HFFc6 (cell line): ENCODE measurements at regions not wholly inside any gene's neighbourhood (a gene's known extent, or its start where the extent isn't known, plus 50 kb on each side); places are given as distances from the start of the nearest gene placed in this dataset.

Experiments used
- DNase-seq: peaks from one replicate; pipeline ENCODE4 v3.0.0-alpha.2; 2018
- H3K27ac Mint-ChIP-seq: 2 replicates; pipeline ENCODE4 v1.8.0; 2020; ENCODE audit warnings: mild to moderate bottlenecking, mixed read lengths
- H3K27me3 Mint-ChIP-seq: 2 replicates; pipeline ENCODE4 v1.8.0; 2021; ENCODE audit warnings: mild to moderate bottlenecking, moderate library complexity, mixed read lengths; ENCODE audit not compliant: insufficient read depth
- H3K36me3 Mint-ChIP-seq: 2 replicates; pipeline ENCODE4 v1.8.0; 2021; ENCODE audit warnings: low read depth, mixed read lengths
- H3K4me1 Mint-ChIP-seq: 2 replicates; pipeline ENCODE4 v1.8.0; 2020; ENCODE audit warnings: low read depth, mixed read lengths
- H3K4me3 Mint-ChIP-seq: 2 replicates; pipeline ENCODE4 v1.8.0; 2020; ENCODE audit warnings: mild to moderate bottlenecking, moderate library complexity, mixed read lengths
- H3K9me3 Mint-ChIP-seq: 2 replicates; pipeline ENCODE4 v1.8.0; 2020; ENCODE audit warnings: mild to moderate bottlenecking, mixed read lengths
- CTCF ChIP-seq: fragments of 200-600 bp; sonication (generic); IDR thresholded peaks from 2 replicates; pipeline ENCODE4 v1.5.0; 2021; ENCODE audit warnings: antibody characterized with exemption, mild to moderate bottlenecking

GRCh38 chr9:129514891-129515290 is 106.0 kb downstream of the C9orf50 start:
- Mint-ChIP-seq H3K27ac (no peak overlapping the region), H3K36me3 (peaks cover 37% of the 10 kb centered on the region), H3K27me3 (peaks cover 10% of the 10 kb centered on the region; the same call in 1 of the 2 replicates), H3K9me3 (peaks cover 67% of the 10 kb centered on the region), H3K4me1 (no peaks in the 10 kb centered on the region), H3K4me3 (no peak overlapping the region)
- TF ChIP-seq CTCF = no peak
- no peak for DNase-seq

- Mint-ChIP-seq H3K4me3 (no peak overlapping the region), H3K36me3 (peaks cover 41% of the 10 kb centered on the region), H3K9me3 (peaks cover 71% of the 10 kb centered on the region), H3K27ac (no peak overlapping the region), H3K27me3 (peaks cover 10% of the 10 kb centered on the region; the same call in 1 of the 2 replicates), H3K4me1 (peaks cover 4% of the 10 kb centered on the region)
- no peak for TF ChIP-seq CTCF
- DNase-seq = no peak
Observed at GRCh38 chr9:129514497-129514867, 106.4 kb downstream of the C9orf50 start.

- Mint-ChIP-seq H3K27ac (no peak overlapping the region), H3K4me3 (no peak overlapping the region), H3K27me3 (peaks cover 10% of the 10 kb centered on the region; the same call in 1 of the 2 replicates), H3K4me1 (peaks cover 9% of the 10 kb centered on the region), H3K9me3 (peaks cover 75% of the 10 kb centered on the region), H3K36me3 (peaks cover 44% of the 10 kb centered on the region)
- TF ChIP-seq CTCF = no peak
- no peak for DNase-seq
Observed at GRCh38 chr9:129513856-129514496, 106.9 kb downstream of the C9orf50 start.

GRCh38 chr9:129513282-129513681 is 107.6 kb downstream of the C9orf50 start:
- Mint-ChIP-seq H3K9me3 (peaks cover 70% of the 10 kb centered on the region), H3K27me3 (peaks cover 12% of the 10 kb centered on the region), H3K27ac (no peak overlapping the region), H3K4me1 (peaks cover 16% of the 10 kb centered on the region), H3K4me3 (no peak overlapping the region), H3K36me3 (peaks cover 44% of the 10 kb centered on the region)
- no peak for TF ChIP-seq CTCF
- no peak for DNase-seq

- peaks cover 6% of the 10 kb centered on the region for H3K27me3 Mint-ChIP-seq
- no peak overlapping the region for H3K4me3 Mint-ChIP-seq
Observed at GRCh38 chr9:129511285-129511900, 109.5 kb downstream of the C9orf50 start.

More at GRCh38 chr9:129511285-129511900, 109.5 kb downstream of the C9orf50 start:
- H3K9me3 Mint-ChIP-seq = peaks cover 60% of the 10 kb centered on the region
- peaks cover 23% of the 10 kb centered on the region for H3K4me1 Mint-ChIP-seq
- H3K27ac Mint-ChIP-seq = no peak overlapping the region
- TF ChIP-seq CTCF = no peak
- no peak for DNase-seq
- H3K36me3 Mint-ChIP-seq = peaks cover 44% of the 10 kb centered on the region
